ENCODE measurements at regions not wholly inside any gene's neighbourhood (a gene's known extent, or its start where the extent isn't known, plus 50 kb on each side); places are given as distances from the start of the nearest gene placed in this dataset.

GRCh38 chr6:170177772-170178560 lies 112.9 kb downstream of the DLL1 start (continued):
- no peak for TF ChIP-seq ZNF462 (CRISPR knock-in tag; IDR thresholded peaks at IDR 0.05)
- no peak for TF ChIP-seq NANOG (IDR thresholded peaks at IDR 0.05; ENCODE audit: borderline replicate concordance)
- TF ChIP-seq ETS1 (IDR thresholded peaks at IDR 0.05), result no peak
- no peak for TF ChIP-seq ZNF331 (CRISPR knock-in tag; IDR thresholded peaks at IDR 0.05; ENCODE audit: low read depth)

GRCh38 chr6:170176898-170177771 lies 113.7 kb downstream of the DLL1 start:
- ATAC-seq (no peak), DNase-seq (ENCODE audit: low spot score) (no peak)
- no peaks in the 10 kb centered on the region for H4K20me1 ChIP-seq (replicated peaks; ENCODE audit: insufficient read depth)
- no peak overlapping the region for H2AFZ ChIP-seq
- Mint-ChIP-seq H3K9me3 (peaks cover 31% of the 10 kb centered on the region), H3K27ac (no peak overlapping the region), H3K36me3 (ENCODE audit: low read depth) (peaks cover 3% of the 10 kb centered on the region; the same call in 1 of the 3 replicates), H3K27me3 (ENCODE audit: insufficient read depth, low read depth, poor library complexity) (peaks cover 27% of the 10 kb centered on the region), H3K4me1 (no peaks in the 10 kb centered on the region; the same call in 2 of the 3 replicates), H3K4me3 (no peak overlapping the region)
- H3F3A ChIP-seq (replicated peaks; ENCODE audit: low read depth), result peaks cover 4% of the 10 kb centered on the region; the same call in 1 of the 2 replicates
- H3K9me2 ChIP-seq (ENCODE audit: insufficient read depth), result no peaks in the 10 kb centered on the region
- no peak overlapping the region for H3K4me3 ChIP-seq
- no peaks in the 10 kb centered on the region for H3K27me3 ChIP-seq (ENCODE audit: insufficient read depth)
- H3K27ac ChIP-seq (ENCODE audit: low read depth), result no peak overlapping the region
- no peaks in the 10 kb centered on the region for H3K4me1 ChIP-seq (ENCODE audit: insufficient read depth)
- H3K36me3 ChIP-seq (ENCODE audit: insufficient read depth), result no peaks in the 10 kb centered on the region
- no peaks in the 10 kb centered on the region for H3K79me2 ChIP-seq (replicated peaks; ENCODE audit: insufficient read depth)
- H3K4me2 ChIP-seq, result no peak overlapping the region
- TF ChIP-seq EZH2 (IDR thresholded peaks at IDR 0.05; ENCODE audit: low read depth, unreplicated experiment) (no peak), ZNF114 (CRISPR knock-in tag; IDR thresholded peaks at IDR 0.05) (no peak), STAT1 (IDR thresholded peaks at IDR 0.05; ENCODE audit: unreplicated experiment) (no peak), JUNB (IDR thresholded peaks at IDR 0.05; ENCODE audit: unreplicated experiment) (no peak), REST (IDR thresholded peaks at IDR 0.05; ENCODE audit: unreplicated experiment) (no peak)

Measured in GM23338 (cell line).